Endodermal cell (in vitro differentiated cells): ENCODE measurements at regions not wholly inside any gene's neighbourhood (a gene's known extent, or its start where the extent isn't known, plus 50 kb on each side); places are given as distances from the start of the nearest gene placed in this dataset.

Experiments used
- DNase-seq: peaks from one replicate; pipeline ENCODE4 v3.0.0-alpha.2; 2017
- H3K27ac ChIP-seq: 2 replicates; pipeline ENCODE4 v1.5.1; 2013; ENCODE audit warnings: mild to moderate bottlenecking, low read depth, low read length, moderate library complexity
- H3K27me3 ChIP-seq: 2 replicates; pipeline ENCODE4 v1.6.1; 2013; ENCODE audit warnings: mild to moderate bottlenecking, low read length, moderate library complexity; ENCODE audit not compliant: insufficient read depth, control insufficient read depth, poor library complexity, severe bottlenecking
- H3K36me3 ChIP-seq: 2 replicates; pipeline ENCODE4 v1.7.0; 2013; ENCODE audit warnings: mild to moderate bottlenecking, low read length, moderate library complexity; ENCODE audit not compliant: control insufficient read depth, insufficient read depth
- H3K4me1 ChIP-seq: one replicate; pipeline ENCODE4 v1.7.0; 2013; ENCODE audit warnings: low read length; ENCODE audit not compliant: control insufficient read depth, insufficient read depth
- H3K4me3 ChIP-seq: 2 replicates; pipeline ENCODE4 v1.5.1; 2013; ENCODE audit warnings: mild to moderate bottlenecking, low read length, moderate library complexity
- H3K9ac ChIP-seq: 2 replicates; pipeline ENCODE4 v1.6.1; 2013; ENCODE audit warnings: mild to moderate bottlenecking, low read length, moderate library complexity; ENCODE audit not compliant: poor library complexity, severe bottlenecking; ENCODE audit errors: extremely low read depth
- H3K9me3 ChIP-seq: 2 replicates; pipeline ENCODE4 v1.6.1; 2013; ENCODE audit warnings: mild to moderate bottlenecking, low read length, moderate library complexity; ENCODE audit not compliant: control insufficient read depth
- H3K27ac Mint-ChIP-seq: 2 replicates; pipeline ENCODE4 v1.8.0; 2020; ENCODE audit warnings: mixed read lengths
- H3K27me3 Mint-ChIP-seq: 2 replicates; pipeline ENCODE4 v1.8.0; 2021; ENCODE audit warnings: mild to moderate bottlenecking, mixed read lengths; ENCODE audit not compliant: insufficient read depth
- H3K36me3 Mint-ChIP-seq: 2 replicates; pipeline ENCODE4 v1.8.0; 2020; ENCODE audit warnings: low read depth, mixed read lengths
- H3K4me1 Mint-ChIP-seq: 2 replicates; pipeline ENCODE4 v1.8.0; 2020; ENCODE audit warnings: mixed read lengths
- H3K4me3 Mint-ChIP-seq: 2 replicates; pipeline ENCODE4 v1.8.0; 2020; ENCODE audit warnings: mild to moderate bottlenecking, moderate library complexity, mixed read lengths
- H3K9me3 Mint-ChIP-seq: 2 replicates; pipeline ENCODE4 v1.8.0; 2020; ENCODE audit warnings: mild to moderate bottlenecking, mixed read lengths
- CTCF ChIP-seq: fragments of 200-600 bp; sonication (generic); conservative IDR thresholded peaks from 2 replicates; pipeline ENCODE4 v1.5.0; 2021; ENCODE audit warnings: antibody characterized with exemption, mild to moderate bottlenecking
- WGBS, 2 experiments: methylation state at CpG; one replicate each; pipeline versions ENCODE4 v1.1.5 to v1.1.7; 2013; ENCODE audit warnings: missing lambda C conversion rate in 2 of 2, mixed read lengths in 1 of 2; ENCODE audit not compliant: insufficient coverage in 1 of 2, insufficient read length in 1 of 2; 5-methylcytosine and 5-hydroxymethylcytosine counted together

DNA sequence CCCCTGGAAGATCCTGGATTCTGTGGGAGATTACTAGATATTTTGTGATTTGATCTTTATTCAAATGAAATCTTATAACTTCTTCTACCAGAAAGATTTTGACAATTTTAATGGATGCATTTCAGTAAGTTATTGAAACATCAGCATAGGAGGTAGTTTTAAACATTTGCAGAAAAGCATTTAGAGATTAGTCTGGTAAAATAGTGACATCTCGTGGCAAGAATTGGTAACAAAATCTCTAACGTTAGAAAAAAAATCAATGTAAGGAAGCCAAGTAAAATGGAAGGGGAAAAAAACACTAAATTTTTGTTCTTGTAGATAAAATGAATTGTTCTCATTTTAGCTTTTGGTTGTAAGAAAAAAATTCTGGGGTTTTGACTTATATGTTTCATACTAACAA, 73.3 kb downstream of the TASL start:
- peaks cover 20% of the 10 kb centered on the region for H3K4me1 Mint-ChIP-seq
- Histone ChIP-seq H3K27me3 (no peaks in the 10 kb centered on the region), H3K4me3 (no peak overlapping the region), H3K9me3 (no peaks in the 10 kb centered on the region), H3K9ac (no peak overlapping the region), H3K36me3 (no peaks in the 10 kb centered on the region), H3K27ac (no peak overlapping the region), H3K4me1 (no peaks in the 10 kb centered on the region)
- no peak for DNase-seq
- no peaks in the 10 kb centered on the region for H3K36me3 Mint-ChIP-seq
- 3% methylated on average over 2 of the region's 2 CpGs; no CpG with 5 or more reads in 1 of the 2 experiments for WGBS, 2 experiments
- TF ChIP-seq CTCF = peak; percentile 85
- no peaks in the 10 kb centered on the region for H3K27me3 Mint-ChIP-seq
- H3K27ac Mint-ChIP-seq = no peak overlapping the region
- no peaks in the 10 kb centered on the region for H3K9me3 Mint-ChIP-seq
- H3K4me3 Mint-ChIP-seq = no peak overlapping the region

DNA sequence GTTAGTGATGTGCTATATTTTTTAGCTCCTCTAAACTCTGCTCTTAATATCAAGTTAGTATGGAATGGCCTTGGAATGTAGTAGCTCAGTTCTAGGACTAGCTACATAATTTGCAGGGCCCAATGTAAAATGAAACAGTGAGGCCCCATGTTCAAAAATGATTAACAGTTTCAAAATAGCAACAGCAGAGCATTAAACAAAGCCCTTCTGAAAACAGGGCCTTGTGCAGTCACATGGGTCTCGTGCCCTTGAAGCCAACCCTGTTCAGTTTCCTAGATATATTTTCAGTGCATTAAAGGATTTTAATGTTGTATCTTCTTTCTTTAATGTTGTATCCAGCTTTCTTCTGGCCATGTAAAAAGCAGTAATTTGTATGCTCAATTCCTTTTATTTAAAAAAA, 82.1 kb downstream of the TASL start:
- DNase-seq = no peak
- Mint-ChIP-seq H3K4me1 (peaks cover 3% of the 10 kb centered on the region), H3K27ac (no peak overlapping the region), H3K9me3 (no peaks in the 10 kb centered on the region), H3K36me3 (no peaks in the 10 kb centered on the region), H3K4me3 (no peak overlapping the region), H3K27me3 (no peaks in the 10 kb centered on the region)
- TF ChIP-seq CTCF = no peak
- Histone ChIP-seq H3K4me3 (no peak overlapping the region), H3K36me3 (no peaks in the 10 kb centered on the region), H3K27ac (no peak overlapping the region), H3K9me3 (no peaks in the 10 kb centered on the region), H3K4me1 (no peaks in the 10 kb centered on the region), H3K27me3 (no peaks in the 10 kb centered on the region), H3K9ac (no peak overlapping the region)
- 0% methylated on average over 1 of the region's 1 CpG; no CpG with 5 or more reads in 1 of the 2 experiments for WGBS, 2 experiments

GRCh38 chrX:30493348-30493747, 84.2 kb downstream of the TASL start:
- WGBS, 2 experiments = 94% methylated on average over 1 of the region's 1 CpG; no CpG with 5 or more reads in 1 of the 2 experiments
- no peaks in the 10 kb centered on the region for H3K36me3 Mint-ChIP-seq
- DNase-seq = no peak
- H3K9me3 Mint-ChIP-seq = no peaks in the 10 kb centered on the region
- Histone ChIP-seq H3K4me3 (no peak overlapping the region), H3K27ac (no peak overlapping the region), H3K4me1 (no peaks in the 10 kb centered on the region), H3K27me3 (no peaks in the 10 kb centered on the region), H3K9ac (no peak overlapping the region), H3K36me3 (no peaks in the 10 kb centered on the region), H3K9me3 (no peaks in the 10 kb centered on the region)
- peak; percentile 59 for TF ChIP-seq CTCF
- H3K27me3 Mint-ChIP-seq = no peaks in the 10 kb centered on the region
- H3K27ac Mint-ChIP-seq = no peak overlapping the region
- H3K4me1 Mint-ChIP-seq = peaks cover 8% of the 10 kb centered on the region
- H3K4me3 Mint-ChIP-seq = no peak overlapping the region
